GM18907 (cell line): ENCODE measurements at regions not wholly inside any gene's neighbourhood (a gene's known extent, or its start where the extent isn't known, plus 50 kb on each side); places are given as distances from the start of the nearest gene placed in this dataset.
"Not testable (repeated sequence)": the region's sequence is repeated elsewhere in the genome, so short reads cannot be mapped to it uniquely, and the experiment has no call there.

ENCODE experiments used
- ATAC-seq: cut with Tn5 transposase; IDR thresholded peaks from one replicate; pipeline ENCODE4 v1.9.1; 2021; ENCODE audit warnings: mild to moderate bottlenecking, moderate library complexity; ENCODE audit not compliant: unreplicated experiment

- no peak for ATAC-seq
These were observed 112.3 kb upstream of the SOX21 start for GRCh38 chr13:94824601-94825000.

- no peak for ATAC-seq
These were observed 110.0 kb upstream of the SOX21 start for GRCh38 chr13:94822356-94822755.

GRCh38 chr13:94816256-94816655 lies 103.9 kb upstream of the SOX21 start:
- ATAC-seq = no peak

GRCh38 chr13:94813920-94814475 lies 101.7 kb upstream of the SOX21 start:
- ATAC-seq = peak; percentile 99

GRCh38 chr13:94811753-94812152 lies 99.4 kb upstream of the SOX21 start:
- ATAC-seq = no peak

- no peak for ATAC-seq
These were observed 88.1 kb upstream of the SOX21 start for GRCh38 chr13:94800423-94800822.

GRCh38 chr13:94799299-94799698 lies 87.0 kb upstream of the SOX21 start:
- no peak for ATAC-seq

- ATAC-seq = no peak
These were observed 86.4 kb upstream of the SOX21 start for GRCh38 chr13:94798738-94799137.

- ATAC-seq = no peak
These were observed 82.9 kb upstream of the SOX21 start for GRCh38 chr13:94795292-94795691.

- not testable (repeated sequence) for ATAC-seq
These were observed 73.9 kb upstream of the SOX21 start for GRCh38 chr13:94786246-94786645.

GRCh38 chr13:94784066-94784465 lies 71.7 kb upstream of the SOX21 start:
- no peak for ATAC-seq

GRCh38 chr13:94783489-94783888 lies 71.1 kb upstream of the SOX21 start:
- no peak for ATAC-seq

- ATAC-seq = no peak
These were observed 68.1 kb upstream of the SOX21 start for GRCh38 chr13:94780421-94780820.

GRCh38 chr13:94778986-94779385 lies 66.6 kb upstream of the SOX21 start:
- no peak for ATAC-seq

- ATAC-seq = no peak
These were observed 66.2 kb upstream of the SOX21 start for GRCh38 chr13:94778585-94778984.

GRCh38 chr13:94776956-94777355 lies 64.6 kb upstream of the SOX21 start:
- ATAC-seq = no peak

- ATAC-seq = no peak
These were observed 64.0 kb upstream of the SOX21 start for GRCh38 chr13:94776300-94776699.

GRCh38 chr13:94765814-94766213 lies 53.5 kb upstream of the SOX21 start:
- ATAC-seq = no peak

GRCh38 chr13:94764576-94765321 lies 52.4 kb upstream of the SOX21 start:
- no peak for ATAC-seq
